ENCODE measurements at regions not wholly inside any gene's neighbourhood (a gene's known extent, or its start where the extent isn't known, plus 50 kb on each side); places are given as distances from the start of the nearest gene placed in this dataset.
A peak's percentile ranks its signal among the peaks of the same experiment; 100 is the strongest.

GRCh38 chr6:85396159-85396808 is 53.6 kb upstream of the NT5E start:
- 82 to 85% methylated on average over 3 of the region's 3 CpGs for WGBS, 2 donors
- H3K27ac ChIP-seq (ENCODE audit: low read depth in 1 of 2, low read length in 1 of 2) = no peak overlapping the region
- H3K9ac ChIP-seq (ENCODE audit: insufficient read depth in 1 of 2, low read length in 2 of 2) = no peak overlapping the region
- peaks cover 0 to 5% (median 0%) of the 10 kb centered on the region in 5 donors for H3K4me1 ChIP-seq (ENCODE audit: control insufficient read depth in 5 of 5, insufficient read depth in 5 of 5, low read length in 5 of 5)
- H3K27me3 ChIP-seq (ENCODE audit: control insufficient read depth in 3 of 3, insufficient read depth in 3 of 3, low read length in 2 of 3) = no peaks in the 10 kb centered on the region
- H3K4me3 ChIP-seq = no peak overlapping the region
- no peaks in the 10 kb centered on the region for H3K9me3 ChIP-seq (ENCODE audit: control insufficient read depth in 4 of 4, insufficient read depth in 3 of 4, low read length in 3 of 4)
- no peak for TF ChIP-seq CTCF (IDR thresholded peaks at IDR 0.05; ENCODE audit: control extremely low read depth, extremely low read depth)
- no peak for ATAC-seq (ENCODE audit: insufficient read depth, low FRiP score)
- DNase-seq = no peak
- no peaks in the 10 kb centered on the region for H3K36me3 ChIP-seq (ENCODE audit: control insufficient read depth in 4 of 4, insufficient read depth in 4 of 4, low read length in 4 of 4)

GRCh38 chr6:85395746-85396145 is 54.1 kb upstream of the NT5E start:
- no peaks in the 10 kb centered on the region for H3K9me3 ChIP-seq (ENCODE audit: control insufficient read depth in 4 of 4, insufficient read depth in 3 of 4, low read length in 3 of 4)
- H3K27ac ChIP-seq (ENCODE audit: low read depth in 1 of 2, low read length in 1 of 2) = no peak overlapping the region
- ATAC-seq (ENCODE audit: insufficient read depth, low FRiP score) (no peak), DNase-seq (no peak)
- TF ChIP-seq CTCF (IDR thresholded peaks at IDR 0.05; ENCODE audit: control extremely low read depth, extremely low read depth) = no peak
- no peak overlapping the region for H3K9ac ChIP-seq (ENCODE audit: insufficient read depth in 1 of 2, low read length in 2 of 2)
- H3K27me3 ChIP-seq (ENCODE audit: control insufficient read depth in 3 of 3, insufficient read depth in 3 of 3, low read length in 2 of 3) = no peaks in the 10 kb centered on the region
- no peaks in the 10 kb centered on the region for H3K36me3 ChIP-seq (ENCODE audit: control insufficient read depth in 4 of 4, insufficient read depth in 4 of 4, low read length in 4 of 4)
- no peak overlapping the region for H3K4me3 ChIP-seq
- H3K4me1 ChIP-seq (ENCODE audit: control insufficient read depth in 5 of 5, insufficient read depth in 5 of 5, low read length in 5 of 5) = peaks cover 0 to 5% (median 0%) of the 10 kb centered on the region in 5 donors

GRCh38 chr6:85394853-85395538 is 54.9 kb upstream of the NT5E start:
- no peak overlapping the region for H3K4me3 ChIP-seq
- H3K4me1 ChIP-seq (ENCODE audit: control insufficient read depth in 5 of 5, insufficient read depth in 5 of 5, low read length in 5 of 5) = peaks cover 0 to 4% (median 0%) of the 10 kb centered on the region in 5 donors
- no peaks in the 10 kb centered on the region for H3K36me3 ChIP-seq (ENCODE audit: control insufficient read depth in 4 of 4, insufficient read depth in 4 of 4, low read length in 4 of 4)
- DNase-seq (peak in 2 of 3 donors; percentile 42 to 74), ATAC-seq (ENCODE audit: insufficient read depth, low FRiP score) (peak; percentile 36)
- 69 to 91% methylated on average over 1 of the region's 1 CpG for WGBS, 2 donors
- no peak for TF ChIP-seq CTCF (IDR thresholded peaks at IDR 0.05; ENCODE audit: control extremely low read depth, extremely low read depth)
- no peaks in the 10 kb centered on the region for H3K27me3 ChIP-seq (ENCODE audit: control insufficient read depth in 3 of 3, insufficient read depth in 3 of 3, low read length in 2 of 3)
- H3K9ac ChIP-seq (ENCODE audit: insufficient read depth in 1 of 2, low read length in 2 of 2) = no peak overlapping the region
- no peaks in the 10 kb centered on the region for H3K9me3 ChIP-seq (ENCODE audit: control insufficient read depth in 4 of 4, insufficient read depth in 3 of 4, low read length in 3 of 4)
- H3K27ac ChIP-seq (ENCODE audit: low read depth in 1 of 2, low read length in 1 of 2) = no peak overlapping the region

Measured in lung (tissue), 11 donors.